Thoracic aorta (tissue), 2 donors: ENCODE measurements at regions not wholly inside any gene's neighbourhood (a gene's known extent, or its start where the extent isn't known, plus 50 kb on each side); places are given as distances from the start of the nearest gene placed in this dataset.

Experiments
- ATAC-seq: fragments of 150-250 bp; one replicate; pipeline ENCODE4 v1.8.0; 2017; ENCODE audit warnings: low read depth; ENCODE audit not compliant: insufficient number of reproducible peaks, low FRiP score
- DNase-seq: peaks from one replicate; pipeline ENCODE4 v3.0.0-alpha.2; 2020; ENCODE audit warnings: low spot score
- H3K27ac ChIP-seq, 2 donors: fragments of 200-600 bp; sonication (generic); 1 replicate in 1 of 2; 2 replicates in 1 of 2; pipeline ENCODE4 v1.5.1; 2016; ENCODE audit warnings: mild to moderate bottlenecking in 2 of 2, moderate library complexity in 2 of 2
- H3K27me3 ChIP-seq: fragments of 200-600 bp; sonication (generic); replicated peaks from 2 replicates; pipeline ENCODE4 v1.6.0; 2016; ENCODE audit warnings: mild to moderate bottlenecking; ENCODE audit not compliant: insufficient read depth
- H3K36me3 ChIP-seq: fragments of 200-600 bp; sonication (generic); one replicate; pipeline ENCODE4 v1.5.1; 2016
- H3K4me1 ChIP-seq, 2 donors: fragments of 200-600 bp; sonication (generic); 1 replicate in 1 of 2; 2 replicates in 1 of 2; pipeline versions ENCODE4 v1.5.1 to v1.6.0; 2016; ENCODE audit warnings: low read depth in 2 of 2, mild to moderate bottlenecking in 1 of 2; ENCODE audit not compliant: control insufficient read depth in 1 of 2
- H3K4me3 ChIP-seq: fragments of 200-600 bp; sonication (generic); 2 replicates; pipeline ENCODE4 v1.5.1; 2016; ENCODE audit warnings: mild to moderate bottlenecking
- H3K9me3 ChIP-seq: fragments of 200-600 bp; sonication (generic); 2 replicates; pipeline ENCODE4 v1.5.1; 2016
- TF ChIP-seq, protein P1 (sequence below): fragments of 200-600 bp; sonication (generic); IDR thresholded peaks from one replicate; pipeline ENCODE4 v1.5.1; 2019; ENCODE audit warnings: antibody characterized with exemption

DNA sequence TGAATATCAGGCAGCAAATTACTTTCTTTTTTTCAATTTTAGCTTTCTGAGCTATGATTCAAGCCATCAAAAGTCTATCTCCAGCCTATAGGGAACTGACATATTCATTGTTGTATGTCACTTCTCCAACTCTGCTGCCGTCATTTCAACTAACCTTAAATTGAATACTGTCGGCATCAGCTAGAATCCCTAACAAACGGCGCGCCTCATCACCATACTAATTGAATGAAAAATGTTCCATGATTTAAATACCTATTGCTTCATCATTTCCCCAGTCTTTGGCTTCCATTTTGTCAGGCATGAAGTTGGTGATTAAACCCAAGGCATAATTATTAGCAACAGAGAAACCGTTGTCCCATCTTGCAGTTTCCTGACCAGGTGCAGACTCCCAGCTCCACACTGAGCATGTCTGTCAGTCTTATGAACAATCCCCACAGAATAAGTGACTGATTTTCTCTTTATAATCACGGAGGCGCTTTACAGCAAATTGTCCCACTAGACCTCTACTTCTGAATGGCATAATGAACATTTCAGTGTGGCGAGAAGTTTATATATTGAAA lies 83.5 kb upstream of the NPY start:
- H3K9me3 ChIP-seq: no peaks in the 10 kb centered on the region
- ATAC-seq (no peak), DNase-seq (no peak)
- H3K4me3 ChIP-seq: no peak overlapping the region
- H3K27ac ChIP-seq: no peak overlapping the region
- no peaks in the 10 kb centered on the region for H3K27me3 ChIP-seq
- no peaks in the 10 kb centered on the region for H3K4me1 ChIP-seq
- no peaks in the 10 kb centered on the region for H3K36me3 ChIP-seq
- TF ChIP-seq, protein P1, sequence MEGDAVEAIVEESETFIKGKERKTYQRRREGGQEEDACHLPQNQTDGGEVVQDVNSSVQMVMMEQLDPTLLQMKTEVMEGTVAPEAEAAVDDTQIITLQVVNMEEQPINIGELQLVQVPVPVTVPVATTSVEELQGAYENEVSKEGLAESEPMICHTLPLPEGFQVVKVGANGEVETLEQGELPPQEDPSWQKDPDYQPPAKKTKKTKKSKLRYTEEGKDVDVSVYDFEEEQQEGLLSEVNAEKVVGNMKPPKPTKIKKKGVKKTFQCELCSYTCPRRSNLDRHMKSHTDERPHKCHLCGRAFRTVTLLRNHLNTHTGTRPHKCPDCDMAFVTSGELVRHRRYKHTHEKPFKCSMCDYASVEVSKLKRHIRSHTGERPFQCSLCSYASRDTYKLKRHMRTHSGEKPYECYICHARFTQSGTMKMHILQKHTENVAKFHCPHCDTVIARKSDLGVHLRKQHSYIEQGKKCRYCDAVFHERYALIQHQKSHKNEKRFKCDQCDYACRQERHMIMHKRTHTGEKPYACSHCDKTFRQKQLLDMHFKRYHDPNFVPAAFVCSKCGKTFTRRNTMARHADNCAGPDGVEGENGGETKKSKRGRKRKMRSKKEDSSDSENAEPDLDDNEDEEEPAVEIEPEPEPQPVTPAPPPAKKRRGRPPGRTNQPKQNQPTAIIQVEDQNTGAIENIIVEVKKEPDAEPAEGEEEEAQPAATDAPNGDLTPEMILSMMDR: no peak

DNA sequence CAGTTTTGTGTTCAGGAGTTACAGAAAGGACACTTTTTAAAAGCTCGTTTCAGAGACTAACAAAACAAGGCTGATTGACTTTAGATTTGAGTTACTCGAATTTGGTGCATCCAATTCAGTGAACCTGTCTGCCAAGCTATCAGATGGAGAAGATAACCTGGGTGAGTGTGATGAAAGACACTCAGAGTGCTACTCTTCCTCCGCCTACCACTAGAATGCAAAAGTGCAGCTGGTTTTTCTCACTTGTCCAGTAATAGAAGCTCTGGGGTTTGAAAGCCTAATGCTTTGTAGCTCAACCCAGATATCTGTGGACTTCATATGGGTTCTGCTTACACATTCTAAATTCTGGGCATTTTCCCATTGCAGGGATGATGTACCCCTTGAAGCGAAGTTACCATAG lies 82.8 kb upstream of the NPY start:
- Histone ChIP-seq H3K9me3 (no peaks in the 10 kb centered on the region), H3K27ac (no peak overlapping the region), H3K4me3 (no peak overlapping the region), H3K27me3 (no peaks in the 10 kb centered on the region), H3K4me1 (no peaks in the 10 kb centered on the region), H3K36me3 (no peaks in the 10 kb centered on the region)
- no peak for ATAC-seq
- DNase-seq: no peak
- TF ChIP-seq, protein P1: no peak

DNA sequence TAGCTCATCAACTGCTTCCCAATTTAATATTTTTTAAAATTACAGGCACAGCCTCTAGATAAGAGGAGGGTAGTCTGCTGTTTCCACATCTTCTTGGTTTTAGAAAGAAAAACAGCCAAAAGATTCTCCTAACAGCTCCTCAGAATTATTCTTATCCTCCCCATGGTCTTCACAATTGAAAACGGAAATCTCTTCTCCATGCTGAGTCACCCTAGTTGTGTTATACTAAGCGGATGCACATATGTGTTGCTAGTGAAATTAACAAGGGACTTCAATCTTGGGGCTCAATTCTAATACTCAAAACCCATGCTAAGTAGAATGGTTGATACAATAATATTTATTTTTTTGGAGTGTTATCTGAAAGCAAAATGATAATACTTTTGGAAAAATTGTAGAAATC lies 71.9 kb upstream of the NPY start:
- Histone ChIP-seq H3K36me3 (no peaks in the 10 kb centered on the region), H3K4me1 (no peaks in the 10 kb centered on the region), H3K27me3 (no peaks in the 10 kb centered on the region), H3K9me3 (no peaks in the 10 kb centered on the region), H3K4me3 (no peak overlapping the region), H3K27ac (no peak overlapping the region)
- TF ChIP-seq, protein P1: no peak
- DNase-seq (no peak), ATAC-seq (no peak)

DNA sequence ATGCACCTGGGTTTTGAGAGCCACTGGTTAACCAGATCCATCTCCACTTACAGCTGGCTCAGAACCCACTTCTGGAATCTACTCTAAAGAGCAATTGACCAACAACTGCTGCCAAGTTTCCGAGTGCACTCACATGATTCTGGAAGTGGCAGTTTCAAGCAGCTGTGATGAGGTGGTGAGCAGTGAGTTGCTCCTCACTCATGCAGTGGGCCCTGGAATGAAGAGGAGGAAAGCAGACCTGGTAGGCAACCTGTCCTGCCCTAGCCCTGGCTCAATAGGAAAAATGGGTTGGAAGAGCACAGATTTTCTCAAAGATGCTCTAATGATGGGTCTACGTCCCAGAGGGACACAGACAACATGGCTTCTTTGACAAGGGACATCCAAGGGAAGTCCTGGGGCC lies 70.7 kb upstream of the NPY start:
- Histone ChIP-seq H3K4me1 (no peaks in the 10 kb centered on the region), H3K27ac (no peak overlapping the region), H3K36me3 (no peaks in the 10 kb centered on the region), H3K27me3 (no peaks in the 10 kb centered on the region), H3K4me3 (no peak overlapping the region), H3K9me3 (no peaks in the 10 kb centered on the region)
- ATAC-seq (no peak), DNase-seq (no peak)
- TF ChIP-seq, protein P1: no peak

DNA sequence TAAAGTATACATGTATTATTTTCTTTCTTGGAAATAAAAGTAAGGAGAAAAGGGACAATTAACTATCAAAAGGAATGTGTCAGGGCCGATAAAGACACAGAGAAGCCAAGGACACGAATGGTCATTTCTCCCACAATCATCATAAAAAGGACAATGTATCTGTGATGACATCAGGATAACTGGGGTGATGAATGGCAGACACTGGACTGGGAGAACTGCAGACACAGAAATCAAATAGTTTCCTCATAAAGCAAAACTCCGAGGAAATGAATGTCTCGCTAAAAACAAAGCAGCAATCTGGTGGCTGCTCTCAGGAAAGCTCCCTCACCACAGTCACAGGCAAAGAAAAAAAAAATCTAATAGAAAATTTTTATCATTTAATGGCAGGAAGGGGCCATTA lies 69.3 kb upstream of the NPY start:
- H3K27ac ChIP-seq: no peak overlapping the region
- H3K9me3 ChIP-seq: no peaks in the 10 kb centered on the region
- TF ChIP-seq, protein P1: no peak
- DNase-seq: no peak
- no peaks in the 10 kb centered on the region for H3K27me3 ChIP-seq
- no peaks in the 10 kb centered on the region for H3K36me3 ChIP-seq
- no peak for ATAC-seq
- H3K4me3 ChIP-seq: no peak overlapping the region
- H3K4me1 ChIP-seq: no peaks in the 10 kb centered on the region
